ENCODE measurements at regions not wholly inside any gene's neighbourhood (a gene's known extent, or its start where the extent isn't known, plus 50 kb on each side); places are given as distances from the start of the nearest gene placed in this dataset.

- no peak for TF ChIP-seq CTCF (IDR thresholded peaks at IDR 0.05; ENCODE audit: insufficient read depth, low read length)
- no peak for DNase-seq (ENCODE audit: low read depth)
- no peak overlapping the region for H3K4me3 ChIP-seq (ENCODE audit: low read depth, low read length)
These were observed 299.6 kb upstream of the CDH18 start for GRCh38 chr5:20287640-20288039.

GRCh38 chr5:20286512-20286911 lies 298.5 kb upstream of the CDH18 start:
- H3K4me3 ChIP-seq (ENCODE audit: low read depth, low read length), result no peak overlapping the region
- TF ChIP-seq CTCF (IDR thresholded peaks at IDR 0.05; ENCODE audit: insufficient read depth, low read length), result no peak
- DNase-seq (ENCODE audit: low read depth), result peak; percentile 68

GRCh38 chr5:20276959-20277263 lies 288.9 kb upstream of the CDH18 start:
- no peak for DNase-seq (ENCODE audit: low read depth)
- TF ChIP-seq CTCF (IDR thresholded peaks at IDR 0.05; ENCODE audit: insufficient read depth, low read length), result no peak
- no peak overlapping the region for H3K4me3 ChIP-seq (ENCODE audit: low read depth, low read length)

GRCh38 chr5:20276061-20276958 lies 288.3 kb upstream of the CDH18 start:
- no peak for TF ChIP-seq CTCF (IDR thresholded peaks at IDR 0.05; ENCODE audit: insufficient read depth, low read length)
- peak; percentile 90 for DNase-seq (ENCODE audit: low read depth)
- no peak overlapping the region for H3K4me3 ChIP-seq (ENCODE audit: low read depth, low read length)

GRCh38 chr5:20266066-20266465 lies 278.1 kb upstream of the CDH18 start:
- no peak overlapping the region for H3K4me3 ChIP-seq (ENCODE audit: low read depth, low read length)
- no peak for TF ChIP-seq CTCF (IDR thresholded peaks at IDR 0.05; ENCODE audit: insufficient read depth, low read length)
- peak; percentile 23 for DNase-seq (ENCODE audit: low read depth)

GRCh38 chr5:20262896-20263295 lies 274.9 kb upstream of the CDH18 start:
- TF ChIP-seq CTCF (IDR thresholded peaks at IDR 0.05; ENCODE audit: insufficient read depth, low read length), result no peak
- no peak overlapping the region for H3K4me3 ChIP-seq (ENCODE audit: low read depth, low read length)
- no peak for DNase-seq (ENCODE audit: low read depth)

- no peak overlapping the region for H3K4me3 ChIP-seq (ENCODE audit: low read depth, low read length)
- no peak for TF ChIP-seq CTCF (IDR thresholded peaks at IDR 0.05; ENCODE audit: insufficient read depth, low read length)
- no peak for DNase-seq (ENCODE audit: low read depth)
These were observed 266.7 kb upstream of the CDH18 start for GRCh38 chr5:20254748-20255147.
